H1 (cell line): ENCODE measurements at regions not wholly inside any gene's neighbourhood (a gene's known extent, or its start where the extent isn't known, plus 50 kb on each side); places are given as distances from the start of the nearest gene placed in this dataset.

ENCODE experiments used
- CTCF ChIA-PET: fragments of 300-600 bp; sonication (Branson Sonifier 250); formaldehyde crosslinking; loops from one replicate; lab custom pipeline; 2021; ENCODE audit not compliant: partially characterized antibody; lab: Charles Lee
- POLR2A ChIA-PET: fragments of 300-600 bp; sonication (Branson Sonifier 250); formaldehyde crosslinking; loops from one replicate; lab custom pipeline; 2021; ENCODE audit warnings: inconsistent platforms; ENCODE audit not compliant: partially characterized antibody; lab: Charles Lee
- DNase-seq, 2 experiments: peaks; one replicate each; pipeline versions ENCODE4 v3.0.0 to v3.0.0-alpha.2; 2010 to 2022; ENCODE audit warnings: low spot score in 2 of 2, low read depth in 1 of 2, mixed read lengths in 1 of 2
- FAIRE-seq: peaks from 2 replicates; lab custom pipeline; 2011; peaks lifted over from hg19 to GRCh38; lab: Jason Lieb, UNC
- H2AFZ ChIP-seq: 2 replicates; pipeline ENCODE4 v1.8.1; 2012; ENCODE audit warnings: low read length, inconsistent platforms
- H2AK5ac ChIP-seq: 2 replicates; pipeline ENCODE4 v1.6.1; 2013; ENCODE audit warnings: low read depth, low read length
- H2BK120ac ChIP-seq: replicated peaks from 2 replicates; pipeline ENCODE3; 2013; ENCODE audit warnings: low read depth, low read length, inconsistent platforms
- H2BK12ac ChIP-seq: 2 replicates; pipeline ENCODE4 v1.6.1; 2013; ENCODE audit warnings: low read depth, low read length
- H2BK15ac ChIP-seq: 2 replicates; pipeline ENCODE4 v1.6.1; 2013; ENCODE audit warnings: low read length
- H2BK20ac ChIP-seq: 2 replicates; pipeline ENCODE4 v1.6.1; 2013; ENCODE audit warnings: low read length
- H2BK5ac ChIP-seq: 2 replicates; pipeline ENCODE4 v1.6.1; 2013; ENCODE audit warnings: low read depth, low read length
- H3K14ac ChIP-seq: 2 replicates; pipeline ENCODE4 v1.6.1; 2013; ENCODE audit warnings: inconsistent platforms; ENCODE audit not compliant: insufficient read length
- H3K18ac ChIP-seq: 2 replicates; pipeline ENCODE4 v1.6.1; 2013; ENCODE audit warnings: low read length; ENCODE audit errors: extremely low read depth
- H3K23ac ChIP-seq: 2 replicates; pipeline ENCODE4 v1.6.1; 2013; ENCODE audit warnings: inconsistent platforms; ENCODE audit not compliant: insufficient read length
- H3K23me2 ChIP-seq: 2 replicates; pipeline ENCODE4 v1.6.1; 2013; ENCODE audit warnings: low read depth, low read length
- H3K27ac ChIP-seq: 2 replicates; pipeline ENCODE4 v1.6.1; 2011; ENCODE audit warnings: low read depth, low read length, inconsistent platforms
- H3K27me3 ChIP-seq, 4 experiments: replicated peaks in 1 of 4; 1 replicate in 1 of 4; 2 replicates in 3 of 4; pipeline versions ENCODE4 v1.6.1 to v1.8.1; 2011 to 2013; ENCODE audit warnings: low read length in 3 of 4, mild to moderate bottlenecking in 3 of 4, inconsistent platforms in 2 of 4, mixed read lengths in 2 of 4, moderate library complexity in 1 of 4; ENCODE audit not compliant: control insufficient read depth in 3 of 4, insufficient read depth in 3 of 4; ENCODE audit errors: extremely low read depth in 1 of 4
- H3K36me3 ChIP-seq, 4 experiments: 2 replicates each; pipeline versions ENCODE4 v1.6.1 to v1.8.1; 2011 to 2013; ENCODE audit warnings: mild to moderate bottlenecking in 4 of 4, low read length in 3 of 4, moderate library complexity in 2 of 4, control low read depth in 1 of 4, inconsistent platforms in 1 of 4; ENCODE audit not compliant: insufficient read depth in 4 of 4, control insufficient read depth in 2 of 4
- H3K4ac ChIP-seq: replicated peaks from 2 replicates; pipeline ENCODE3; 2013; ENCODE audit warnings: low read length, low read depth, mixed read lengths, inconsistent platforms; ENCODE audit not compliant: insufficient read length
- H3K4me1 ChIP-seq, 4 experiments: replicated peaks in 1 of 4; 1 replicate in 1 of 4; 2 replicates in 3 of 4; pipeline versions ENCODE4 v1.6.1 to v1.8.1; 2011 to 2013; ENCODE audit warnings: low read length in 3 of 4, inconsistent platforms in 2 of 4, mixed read lengths in 1 of 4; ENCODE audit not compliant: insufficient read depth in 4 of 4, control insufficient read depth in 3 of 4
- H3K4me2 ChIP-seq, 2 experiments: 2 replicates each; pipeline versions ENCODE4 v1.6.1 to v1.8.1; 2011 to 2013; ENCODE audit warnings: low read depth in 2 of 2, low read length in 2 of 2, control low read depth in 1 of 2, inconsistent platforms in 1 of 2, mild to moderate bottlenecking in 1 of 2; ENCODE audit not compliant: insufficient read depth in 1 of 2
- H3K4me3 ChIP-seq, 4 experiments: fragments of 200-600, 300-600 bp in 1 of 4; sonication (generic), shearing (Covaris generic), sonication (Bioruptor Twin) in 1 of 4; 2 replicates each; pipeline versions ENCODE4 v1.5.1 to v1.8.1; 2011 to 2016; ENCODE audit warnings: low read length in 4 of 4, low read depth in 3 of 4, control low read depth in 2 of 4, inconsistent platforms in 2 of 4, mild to moderate bottlenecking in 2 of 4, mixed read lengths in 1 of 4, moderate library complexity in 1 of 4; ENCODE audit not compliant: insufficient read depth in 2 of 4; ENCODE audit errors: extremely low read depth in 1 of 4
- H3K56ac ChIP-seq: replicated peaks from 2 replicates; pipeline ENCODE3; 2013; ENCODE audit warnings: low read depth, mild to moderate bottlenecking, mixed read lengths, low read length, inconsistent platforms; ENCODE audit not compliant: insufficient read length
- H3K79me1 ChIP-seq: 2 replicates; pipeline ENCODE4 v1.6.1; 2013; ENCODE audit warnings: low read depth, low read length, control low read depth
- H3K79me2 ChIP-seq, 2 experiments: 2 replicates each; pipeline versions ENCODE4 v1.6.1 to v1.8.1; 2012 to 2013; ENCODE audit warnings: low read length in 2 of 2, mild to moderate bottlenecking in 2 of 2, inconsistent platforms in 1 of 2; ENCODE audit not compliant: insufficient read depth in 2 of 2, control insufficient read depth in 1 of 2
- H3K9ac ChIP-seq, 4 experiments: replicated peaks in 1 of 4; 1 replicate in 1 of 4; 2 replicates in 3 of 4; pipeline versions ENCODE4 v1.6.1 to v1.8.1; 2011 to 2013; ENCODE audit warnings: low read depth in 3 of 4, low read length in 3 of 4, control low read depth in 2 of 4, mild to moderate bottlenecking in 2 of 4, moderate library complexity in 2 of 4, inconsistent platforms in 1 of 4; ENCODE audit errors: extremely low read depth in 1 of 4
- H3K9me3 ChIP-seq, 2 experiments: 2 replicates each; pipeline versions ENCODE4 v1.6.1 to v1.8.1; 2012 to 2013; ENCODE audit warnings: mild to moderate bottlenecking in 2 of 2, moderate library complexity in 2 of 2, control low read depth in 1 of 2, inconsistent platforms in 1 of 2, low read depth in 1 of 2, low read length in 1 of 2, mixed read lengths in 1 of 2; ENCODE audit not compliant: insufficient read depth in 2 of 2
- H4K20me1 ChIP-seq, 2 experiments: replicated peaks in 1 of 2; 2 replicates each; pipeline versions ENCODE3 to v1.8.1; 2011 to 2013; ENCODE audit warnings: inconsistent platforms in 2 of 2, low read length in 2 of 2, mild to moderate bottlenecking in 1 of 2; ENCODE audit not compliant: insufficient read depth in 2 of 2, control insufficient read depth in 1 of 2
- H4K5ac ChIP-seq: 2 replicates; pipeline ENCODE4 v1.6.1; 2013; ENCODE audit warnings: low read length, low read depth, mixed read lengths, inconsistent platforms; ENCODE audit not compliant: insufficient read length
- H4K8ac ChIP-seq: 2 replicates; pipeline ENCODE4 v1.8.0; 2013; ENCODE audit warnings: mild to moderate bottlenecking, moderate library complexity, low read length, inconsistent platforms; ENCODE audit not compliant: insufficient read depth; ENCODE audit errors: extremely low read depth
- H4K91ac ChIP-seq: replicated peaks from 2 replicates; pipeline ENCODE3; 2013; ENCODE audit warnings: low read length, mixed read lengths, inconsistent platforms; ENCODE audit not compliant: insufficient read length
- ATF3 ChIP-seq: IDR thresholded peaks from 2 replicates; pipeline ENCODE4 v1.6.1; 2011; ENCODE audit warnings: low read depth, mild to moderate bottlenecking, low read length; ENCODE audit not compliant: insufficient read depth
- BCL11A ChIP-seq, 2 experiments: IDR thresholded peaks; one replicate each; pipeline ENCODE4 v1.6.1; 2011; ENCODE audit warnings: low read depth in 2 of 2, low read length in 2 of 2, mild to moderate bottlenecking in 2 of 2
- E2F6 ChIP-seq: IDR thresholded peaks from 2 replicates; pipeline ENCODE4 v1.6.1; 2012; ENCODE audit warnings: inconsistent platforms
- EGR1 ChIP-seq: IDR thresholded peaks from 2 replicates; pipeline ENCODE4 v1.6.1; 2011; ENCODE audit warnings: low read depth, low read length, borderline replicate concordance
- NANOG ChIP-seq: IDR thresholded peaks from 2 replicates; pipeline ENCODE4 v1.6.1; 2011; ENCODE audit warnings: low read length, low read depth, mild to moderate bottlenecking, inconsistent platforms; ENCODE audit not compliant: insufficient read depth, poor library complexity, severe bottlenecking
- POLR2AphosphoS5 ChIP-seq: IDR thresholded peaks from 2 replicates; pipeline ENCODE4 v1.6.1; 2011; ENCODE audit warnings: low read depth, low read length
- POU5F1 ChIP-seq: IDR thresholded peaks from 2 replicates; pipeline ENCODE4 v1.6.1; 2011; ENCODE audit warnings: low read depth, mild to moderate bottlenecking, low read length, moderate library complexity
- RAD21 ChIP-seq, 2 experiments: IDR thresholded peaks in 1 of 2; conservative IDR thresholded peaks in 1 of 2; 2 replicates each; pipeline ENCODE4 v1.6.1; 2011; ENCODE audit warnings: low read depth in 2 of 2, low read length in 2 of 2, improper control_type of control experiment in 1 of 2, inconsistent platforms in 1 of 2, mild to moderate bottlenecking in 1 of 2, moderate library complexity in 1 of 2
- RBBP5 ChIP-seq: IDR thresholded peaks from 2 replicates; pipeline ENCODE4 v1.7.1; 2012; ENCODE audit warnings: low read depth, mild to moderate bottlenecking, inconsistent platforms, low read length, moderate library complexity, borderline replicate concordance
- RNF2 ChIP-seq: fragments of 200-900, 300-1000 bp; sonication (generic); IDR thresholded peaks from 2 replicates; pipeline ENCODE4 v1.7.1; 2016; ENCODE audit warnings: borderline replicate concordance, low read depth, mild to moderate bottlenecking, antibody characterized with exemption, low read length; ENCODE audit not compliant: poor library complexity, severe bottlenecking; ENCODE audit errors: missing control alignments
- RXRA ChIP-seq: IDR thresholded peaks from 2 replicates; pipeline ENCODE4 v1.6.1; 2011; ENCODE audit warnings: low read depth, mild to moderate bottlenecking, low read length, moderate library complexity; ENCODE audit not compliant: insufficient read depth
- TAF7 ChIP-seq: optimal IDR thresholded peaks from 2 replicates; pipeline ENCODE3; 2011; ENCODE audit warnings: low read depth, mild to moderate bottlenecking, inconsistent platforms, low read length, moderate library complexity, borderline replicate concordance
- WGBS, 2 experiments: shearing (Covaris generic) in 1 of 2; methylation state at CpG; one replicate each; pipeline versions ENCODE4 v1.1.6 to v1.1.7; 2013 to 2015; ENCODE audit warnings: low lambda C conversion rate in 2 of 2, mixed read lengths in 2 of 2, inconsistent platforms in 1 of 2, low coverage in 1 of 2, missing lambda C conversion rate in 1 of 2; ENCODE audit not compliant: insufficient replicate concordance in 2 of 2, insufficient coverage in 1 of 2, insufficient read length in 1 of 2; ENCODE audit errors: extremely low coverage in 1 of 2, missing lambda C conversion rate in 1 of 2; 5-methylcytosine and 5-hydroxymethylcytosine counted together

GRCh38 chr6:26296556-26296856, 68.5 kb upstream of the BTN3A2 start:
- H4K20me1 ChIP-seq: no peaks in the 10 kb centered on the region
- H4K5ac ChIP-seq: no peak overlapping the region
- peaks cover 4% of the 10 kb centered on the region; the same call in 1 of the 2 replicates for H3K23me2 ChIP-seq
- H3K4me1 ChIP-seq: peaks cover 0 to 4% (median 0%) of the 10 kb centered on the region in 4 experiments; a peak in 1 of 7 replicates
- H3K56ac ChIP-seq: no peak overlapping the region
- H3K18ac ChIP-seq: no peak overlapping the region
- no peaks in the 10 kb centered on the region for H3K9me3 ChIP-seq
- H3K4me2 ChIP-seq: no peak overlapping the region
- H3K23ac ChIP-seq: no peak overlapping the region
- no peak overlapping the region for H3K27ac ChIP-seq
- H3K9ac ChIP-seq: no peak overlapping the region
- H3K79me2 ChIP-seq: no peaks in the 10 kb centered on the region
- no peak overlapping the region for H2AFZ ChIP-seq
- ChIA-PET CTCF (no interaction called here), POLR2A (interaction anchor here (1.1 to 6.5 kb wide), 3 partner anchors 12 to 97 kb away, joined by 3 to 44 read pairs (median 5); a partner anchor contains a TSS)
- H3K36me3 ChIP-seq: no peaks in the 10 kb centered on the region
- DNase-seq (no peak), FAIRE-seq (no peak)
- H2BK12ac ChIP-seq: no peak overlapping the region
- WGBS, 2 experiments: 89% methylated on average over 2 of the region's 2 CpGs; no CpG with 5 or more reads in 1 of the 2 experiments
- H2AK5ac ChIP-seq: no peak overlapping the region
- H3K27me3 ChIP-seq: peaks cover 0 to 1% (median 0%) of the 10 kb centered on the region in 4 experiments; a peak in 1 of 7 replicates
- H2BK20ac ChIP-seq: no peak overlapping the region
- no peak overlapping the region for H3K4ac ChIP-seq
- H3K79me1 ChIP-seq: no peaks in the 10 kb centered on the region
- TF ChIP-seq POU5F1: no peak
- no peak for TF ChIP-seq RXRA
- no peak for TF ChIP-seq RNF2
- TF ChIP-seq EGR1: no peak
- TF ChIP-seq ATF3: no peak
- no peak for TF ChIP-seq RBBP5
- TF ChIP-seq RAD21 (IDR thresholded peaks at IDR 0.05 in 1 of 2, conservative IDR thresholded peaks at IDR 0.05 in 1 of 2; ENCODE audit: low read depth in 2 of 2, low read length in 2 of 2): no peak
- no peak for TF ChIP-seq POLR2AphosphoS5
- TF ChIP-seq NANOG: no peak
- TF ChIP-seq BCL11A (IDR thresholded peaks at IDR 0.05; ENCODE audit: low read depth in 2 of 2, low read length in 2 of 2): no peak
- TF ChIP-seq E2F6: no peak
- no peak for TF ChIP-seq TAF7
- no peak overlapping the region for H4K91ac ChIP-seq
- H2BK120ac ChIP-seq: no peak overlapping the region
- H2BK15ac ChIP-seq: no peak overlapping the region
- H2BK5ac ChIP-seq: no peak overlapping the region
- H4K8ac ChIP-seq: no peak overlapping the region
- no peak overlapping the region for H3K4me3 ChIP-seq
- no peak overlapping the region for H3K14ac ChIP-seq
